GM21576 (cell line): ENCODE measurements at regions not wholly inside any gene's neighbourhood (a gene's known extent, or its start where the extent isn't known, plus 50 kb on each side); places are given as distances from the start of the nearest gene placed in this dataset.
"Not testable (repeated sequence)": the region's sequence is repeated elsewhere in the genome, so short reads cannot be mapped to it uniquely, and the experiment has no call there.

Experiments
- ATAC-seq: cut with Tn5 transposase; IDR thresholded peaks from one replicate; pipeline ENCODE4 v1.9.1; 2021; ENCODE audit warnings: mild to moderate bottlenecking, moderate library complexity; ENCODE audit not compliant: unreplicated experiment

GRCh38 chr12:42887657-42888056 lies 298.1 kb upstream of the PRICKLE1 start:
- ATAC-seq = no peak

DNA sequence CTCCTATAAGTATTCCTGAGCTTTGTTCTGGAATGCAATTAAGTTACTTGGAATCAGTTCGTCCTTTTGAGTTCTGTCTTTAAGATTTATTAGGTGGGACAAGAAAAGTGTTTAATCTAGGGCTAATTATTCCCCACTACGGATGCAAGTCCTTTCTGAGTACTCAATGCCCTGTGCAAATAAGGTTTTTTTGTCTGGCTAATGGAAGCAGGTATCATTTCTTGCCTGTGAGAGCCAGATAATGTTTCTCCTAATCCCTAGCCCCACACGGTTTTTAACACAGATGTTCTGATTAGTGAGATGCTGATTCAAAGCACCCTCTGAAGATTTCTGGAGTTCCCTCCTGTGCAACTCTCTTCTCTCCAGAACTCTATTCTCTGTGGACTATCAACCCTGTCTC lies 296.6 kb upstream of the PRICKLE1 start:
- no peak for ATAC-seq

DNA sequence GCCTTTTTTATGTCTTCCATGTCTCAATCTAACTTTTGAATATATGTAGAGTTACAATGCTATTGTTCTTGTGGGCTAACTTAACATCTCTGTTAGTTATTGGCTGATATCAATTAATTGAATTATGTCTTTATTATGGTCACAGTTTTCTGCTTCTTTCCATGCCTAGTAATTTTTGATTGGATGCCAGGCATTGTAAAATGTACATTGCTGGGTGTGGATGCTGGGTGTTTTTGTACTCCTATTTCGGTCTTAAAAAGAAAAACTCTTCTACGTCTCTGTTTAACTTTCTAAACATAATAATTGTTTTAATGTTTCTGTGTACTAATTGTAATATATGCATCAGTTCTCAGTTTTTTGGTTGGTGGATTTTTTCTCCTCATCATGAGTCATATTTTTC lies 296.1 kb upstream of the PRICKLE1 start:
- no peak for ATAC-seq

GRCh38 chr12:42884116-42884515 lies 294.6 kb upstream of the PRICKLE1 start:
- no peak for ATAC-seq

GRCh38 chr12:42873401-42873800 lies 283.9 kb upstream of the PRICKLE1 start:
- no peak for ATAC-seq

GRCh38 chr12:42871816-42872215 lies 282.3 kb upstream of the PRICKLE1 start:
- no peak for ATAC-seq

- no peak for ATAC-seq
Observed at GRCh38 chr12:42868291-42868690, 278.7 kb upstream of the PRICKLE1 start.

GRCh38 chr12:42865282-42865681 lies 275.7 kb upstream of the PRICKLE1 start:
- ATAC-seq = no peak

GRCh38 chr12:42862055-42862454 lies 272.5 kb upstream of the PRICKLE1 start:
- no peak for ATAC-seq

DNA sequence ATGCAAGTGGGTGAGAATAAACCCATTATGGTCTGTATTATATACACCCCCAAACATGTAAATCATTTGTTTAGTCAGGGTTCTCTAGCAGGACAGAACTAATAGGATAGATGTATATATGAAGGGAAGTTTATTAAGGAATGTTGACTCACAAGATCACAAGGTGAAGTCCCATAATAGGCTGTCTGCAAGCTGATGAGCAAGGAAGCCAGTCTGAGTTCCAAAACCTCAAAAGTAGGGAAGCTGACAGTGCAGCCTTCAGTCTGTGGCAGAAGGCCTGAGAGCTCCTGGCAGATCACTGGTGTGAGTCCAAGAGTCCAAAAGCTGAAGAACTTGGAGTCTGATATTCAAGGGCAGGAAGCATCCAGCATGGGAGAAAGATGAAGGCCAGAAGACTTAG lies 270.8 kb upstream of the PRICKLE1 start:
- not testable (repeated sequence) for ATAC-seq

DNA sequence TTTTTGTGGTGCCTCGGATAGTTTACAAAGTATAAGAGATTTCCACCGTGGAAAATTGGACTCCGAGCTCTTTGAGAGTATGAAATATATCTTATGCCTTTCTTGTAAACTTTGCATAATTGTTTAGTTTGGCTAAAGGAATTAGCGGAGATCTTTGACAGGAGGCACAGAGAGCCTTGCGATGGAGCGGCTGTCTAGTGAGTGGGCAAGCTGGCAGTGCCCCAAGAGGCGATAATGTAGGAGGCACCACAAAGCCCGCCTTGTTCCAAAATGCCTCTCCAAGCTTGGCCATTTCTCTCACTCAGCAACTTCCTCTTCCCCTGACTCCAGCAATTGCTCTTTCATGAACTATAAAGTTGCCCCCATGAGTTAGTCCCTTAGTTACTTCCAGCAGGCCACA lies 270.1 kb upstream of the PRICKLE1 start:
- ATAC-seq = no peak

DNA sequence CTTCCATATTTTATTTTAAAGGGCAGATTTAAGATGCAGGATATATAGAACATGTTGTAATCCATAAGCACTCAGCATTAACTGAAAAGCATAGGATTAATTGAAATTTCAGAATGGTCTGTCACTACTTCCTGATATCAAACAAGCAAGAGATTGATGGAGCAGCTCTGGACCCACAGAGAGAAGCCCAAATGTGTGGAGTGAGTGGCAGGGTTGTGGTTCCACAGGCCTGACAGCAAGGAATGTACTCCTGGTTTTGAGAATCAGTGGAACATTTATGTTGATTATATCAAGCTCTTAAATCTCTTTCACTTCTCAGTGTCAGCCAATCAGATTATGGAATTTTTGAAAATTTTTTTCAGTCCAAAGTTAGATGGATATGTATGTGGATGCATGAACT lies 267.6 kb upstream of the PRICKLE1 start:
- ATAC-seq = no peak

- ATAC-seq = no peak
Observed at GRCh38 chr12:42855362-42855950, 265.9 kb upstream of the PRICKLE1 start.

DNA sequence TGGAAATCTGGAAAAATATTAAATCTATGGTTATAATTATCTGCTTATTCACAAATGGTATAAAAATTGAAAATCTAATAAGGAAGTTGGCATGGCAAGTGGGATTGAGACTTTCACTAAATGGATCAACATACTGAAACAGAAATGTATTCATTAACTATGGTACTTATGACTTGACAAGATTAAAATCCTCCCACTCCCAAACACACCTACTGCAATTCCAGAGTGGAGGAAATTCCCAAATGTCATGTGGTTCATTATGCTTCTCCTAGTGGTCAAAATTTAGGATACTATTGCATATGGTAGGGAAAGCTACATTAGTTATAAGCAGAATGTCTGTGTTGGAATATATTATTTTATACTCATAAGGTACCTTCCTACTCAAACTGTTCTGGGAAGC lies 265.3 kb upstream of the PRICKLE1 start:
- no peak for ATAC-seq

DNA sequence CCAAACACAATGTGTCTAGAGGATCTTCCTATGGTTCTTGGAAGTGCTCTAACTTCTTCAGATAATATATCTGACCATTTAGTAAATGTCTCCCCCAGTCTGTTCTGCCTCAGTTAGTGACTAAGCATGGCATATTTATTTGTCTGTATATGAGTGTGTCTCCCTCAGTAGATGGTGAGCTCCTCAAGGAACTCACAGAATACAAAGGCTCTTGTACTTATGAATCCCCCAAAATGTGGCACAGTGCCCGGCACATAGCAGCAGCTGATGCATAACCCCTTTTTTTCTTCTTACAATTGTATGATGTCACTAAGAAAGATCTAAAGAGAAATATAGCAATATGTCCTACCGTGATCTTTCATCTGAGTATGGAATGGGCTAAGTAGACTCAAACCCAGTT lies 264.7 kb upstream of the PRICKLE1 start:
- ATAC-seq = no peak

GRCh38 chr12:42853370-42854140 lies 264.0 kb upstream of the PRICKLE1 start:
- ATAC-seq = no peak

DNA sequence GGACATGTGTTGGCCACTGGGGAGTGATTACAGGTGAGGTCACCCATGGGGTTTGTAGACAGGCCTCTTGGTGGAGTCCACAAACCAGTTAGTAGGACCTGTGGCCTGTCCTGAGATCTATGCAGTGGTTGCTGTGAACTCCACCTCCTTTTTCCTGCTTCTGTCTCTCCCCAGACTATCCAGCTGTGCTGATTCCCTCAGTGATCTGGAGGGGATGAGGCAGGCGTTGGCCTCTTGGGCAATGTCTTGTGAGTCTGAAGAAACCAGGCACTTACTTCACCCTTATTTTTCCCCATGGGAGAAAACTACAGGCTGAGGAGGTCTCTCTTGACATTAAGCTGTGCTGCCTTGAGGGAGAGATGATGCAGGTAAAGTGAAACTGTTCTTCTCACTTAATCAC lies 257.2 kb upstream of the PRICKLE1 start:
- ATAC-seq = no peak

DNA sequence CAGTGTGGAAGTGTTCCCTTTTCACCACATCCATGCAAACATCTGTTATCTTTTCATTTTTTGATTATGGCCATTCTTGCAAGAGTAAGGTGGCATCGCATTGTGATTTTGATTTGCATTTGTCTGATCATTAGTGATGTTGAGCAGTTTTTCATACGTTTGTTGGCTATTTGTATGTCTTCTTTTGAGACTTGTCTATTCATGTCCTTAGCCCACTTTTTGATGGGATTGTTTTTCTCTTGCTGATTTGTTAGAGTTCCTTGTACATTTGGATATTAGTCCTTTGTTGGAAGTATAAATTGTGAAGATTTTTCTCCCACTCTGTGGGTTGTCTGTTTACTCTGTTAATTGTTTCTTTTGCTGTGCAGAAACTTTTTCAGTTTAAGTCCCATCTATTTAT lies 244.5 kb upstream of the PRICKLE1 start:
- no peak for ATAC-seq

DNA sequence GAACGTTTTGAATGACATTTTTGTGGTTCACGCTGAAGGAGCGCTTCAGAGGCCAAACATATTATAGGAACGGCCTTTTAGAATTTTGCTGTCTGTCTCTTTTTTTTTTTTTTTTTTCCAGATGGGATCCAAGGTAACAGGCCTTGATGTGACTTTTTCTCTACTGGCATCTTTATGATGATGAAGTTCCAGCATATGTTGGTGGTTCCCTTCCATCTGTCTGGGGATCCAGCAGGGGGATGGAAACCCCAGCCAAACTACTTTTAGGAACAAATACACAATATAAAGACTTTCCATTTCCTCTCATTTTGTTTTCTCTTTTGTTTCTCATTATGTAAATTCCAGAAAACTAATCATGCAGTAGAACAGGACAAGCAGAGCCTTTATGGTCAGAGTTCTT lies 239.3 kb upstream of the PRICKLE1 start:
- no peak for ATAC-seq

GRCh38 chr12:42824327-42824726 lies 234.8 kb upstream of the PRICKLE1 start:
- ATAC-seq = no peak

- no peak for ATAC-seq
Observed at GRCh38 chr12:42823679-42824078, 234.1 kb upstream of the PRICKLE1 start.

GRCh38 chr12:42819846-42820245 lies 230.3 kb upstream of the PRICKLE1 start:
- no peak for ATAC-seq

GRCh38 chr12:42815068-42815467 lies 225.5 kb upstream of the PRICKLE1 start:
- no peak for ATAC-seq
